Dendritic cell treated with granulocyte-macrophage colony-stimulating factor and Interleukin-4, amounts not matched to agents 40 ng/mL and 50 ng/mL, for 4 days (primary cell): ENCODE measurements at regions not wholly inside any gene's neighbourhood (a gene's known extent, or its start where the extent isn't known, plus 50 kb on each side); places are given as distances from the start of the nearest gene placed in this dataset.

ENCODE experiments used
- H3K27ac Mint-ChIP-seq: one replicate; pipeline ENCODE4 v1.8.0; 2022; ENCODE audit warnings: mild to moderate bottlenecking, mixed read lengths
- H3K27me3 Mint-ChIP-seq: one replicate; pipeline ENCODE4 v1.8.0; 2022; ENCODE audit warnings: mild to moderate bottlenecking, mixed read lengths
- H3K36me3 Mint-ChIP-seq: one replicate; pipeline ENCODE4 v1.8.0; 2022; ENCODE audit warnings: low read depth, mixed read lengths
- H3K4me1 Mint-ChIP-seq: one replicate; pipeline ENCODE4 v1.8.0; 2022; ENCODE audit warnings: low read depth, mixed read lengths
- H3K4me3 Mint-ChIP-seq: one replicate; pipeline ENCODE4 v1.8.0; 2022; ENCODE audit warnings: mild to moderate bottlenecking, moderate library complexity, mixed read lengths
- H3K9me3 Mint-ChIP-seq: one replicate; pipeline ENCODE4 v1.8.0; 2022; ENCODE audit warnings: mixed read lengths
- intact Hi-C: fragments of 100-400 bp; cut with micrococcal nuclease; formaldehyde crosslinking; loops from one replicate; pipeline ENCODE4 v1.15.0; 2022

GRCh38 chr11:11074686-11075335 lies 217.0 kb upstream of the ZBED5 start:
- H3K4me3 Mint-ChIP-seq, result no peak overlapping the region
- intact Hi-C loops, result no loop called here
- peaks cover 59% of the 10 kb centered on the region for H3K27me3 Mint-ChIP-seq
- no peaks in the 10 kb centered on the region for H3K9me3 Mint-ChIP-seq
- no peaks in the 10 kb centered on the region for H3K36me3 Mint-ChIP-seq
- H3K27ac Mint-ChIP-seq, result no peak overlapping the region
- H3K4me1 Mint-ChIP-seq, result no peaks in the 10 kb centered on the region

GRCh38 chr11:11073996-11074395 lies 216.1 kb upstream of the ZBED5 start:
- Mint-ChIP-seq H3K27ac (no peak overlapping the region), H3K36me3 (no peaks in the 10 kb centered on the region), H3K27me3 (peaks cover 53% of the 10 kb centered on the region), H3K9me3 (no peaks in the 10 kb centered on the region), H3K4me1 (no peaks in the 10 kb centered on the region), H3K4me3 (no peak overlapping the region)
- intact Hi-C loops, result no loop called here

- H3K9me3 Mint-ChIP-seq, result no peaks in the 10 kb centered on the region
- no peak overlapping the region for H3K4me3 Mint-ChIP-seq
- H3K4me1 Mint-ChIP-seq, result no peaks in the 10 kb centered on the region
- intact Hi-C loops, result no loop called here
- H3K27me3 Mint-ChIP-seq, result peaks cover 49% of the 10 kb centered on the region
- H3K36me3 Mint-ChIP-seq, result no peaks in the 10 kb centered on the region
- no peak overlapping the region for H3K27ac Mint-ChIP-seq
Measured at GRCh38 chr11:11072067-11072466, 214.2 kb upstream of the ZBED5 start.

DNA sequence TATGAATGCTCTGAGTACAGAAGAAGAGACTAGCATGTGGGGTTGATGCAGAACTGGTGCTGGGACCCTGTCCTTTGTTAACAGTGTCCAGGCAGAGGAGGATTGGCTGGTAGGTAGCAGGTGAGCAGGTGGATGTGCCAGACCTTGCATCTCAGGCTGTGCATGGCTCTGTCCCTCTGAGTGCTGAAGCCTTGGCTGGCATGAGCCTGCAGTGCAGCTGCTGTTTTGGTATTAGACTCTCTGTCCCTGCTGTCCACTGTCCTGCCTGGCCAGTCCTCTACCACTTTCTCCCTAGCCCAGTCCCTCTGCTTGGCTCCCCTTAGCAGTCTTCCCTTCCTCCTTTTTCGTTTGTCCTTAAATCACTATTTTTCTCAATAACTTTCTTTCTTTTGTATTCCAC lies 213.6 kb upstream of the ZBED5 start:
- no peaks in the 10 kb centered on the region for H3K36me3 Mint-ChIP-seq
- no peak overlapping the region for H3K27ac Mint-ChIP-seq
- intact Hi-C loops, result no loop called here

DNA sequence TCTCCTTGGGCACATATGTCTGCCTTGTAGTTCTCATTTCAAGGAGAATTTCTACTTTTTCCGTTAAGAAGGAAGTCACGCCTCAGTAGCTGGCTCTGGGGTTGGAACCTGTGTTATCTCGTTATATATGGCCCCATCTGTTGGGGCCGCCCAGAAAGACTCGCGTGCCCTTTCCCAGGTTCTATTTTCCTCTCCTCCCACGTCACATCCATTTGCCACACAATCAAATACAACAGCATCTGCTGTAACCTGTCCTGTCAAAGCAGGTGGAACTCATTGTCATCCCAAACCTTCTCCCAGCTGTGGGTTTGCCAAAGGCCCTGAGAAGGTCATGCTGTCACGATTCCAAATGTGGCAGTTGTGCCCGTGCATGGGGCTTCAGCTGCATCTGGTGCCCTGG lies 213.1 kb upstream of the ZBED5 start:
- Mint-ChIP-seq H3K9me3 (no peaks in the 10 kb centered on the region), H3K4me1 (no peaks in the 10 kb centered on the region), H3K36me3 (no peaks in the 10 kb centered on the region), H3K4me3 (no peak overlapping the region), H3K27me3 (peaks cover 49% of the 10 kb centered on the region), H3K27ac (no peak overlapping the region)
- intact Hi-C loops, result no loop called here

More for the DNA sequence above, 213.6 kb upstream of the ZBED5 start:
- no peaks in the 10 kb centered on the region for H3K9me3 Mint-ChIP-seq
- H3K27me3 Mint-ChIP-seq, result peaks cover 50% of the 10 kb centered on the region
- no peaks in the 10 kb centered on the region for H3K4me1 Mint-ChIP-seq
- no peak overlapping the region for H3K4me3 Mint-ChIP-seq

DNA sequence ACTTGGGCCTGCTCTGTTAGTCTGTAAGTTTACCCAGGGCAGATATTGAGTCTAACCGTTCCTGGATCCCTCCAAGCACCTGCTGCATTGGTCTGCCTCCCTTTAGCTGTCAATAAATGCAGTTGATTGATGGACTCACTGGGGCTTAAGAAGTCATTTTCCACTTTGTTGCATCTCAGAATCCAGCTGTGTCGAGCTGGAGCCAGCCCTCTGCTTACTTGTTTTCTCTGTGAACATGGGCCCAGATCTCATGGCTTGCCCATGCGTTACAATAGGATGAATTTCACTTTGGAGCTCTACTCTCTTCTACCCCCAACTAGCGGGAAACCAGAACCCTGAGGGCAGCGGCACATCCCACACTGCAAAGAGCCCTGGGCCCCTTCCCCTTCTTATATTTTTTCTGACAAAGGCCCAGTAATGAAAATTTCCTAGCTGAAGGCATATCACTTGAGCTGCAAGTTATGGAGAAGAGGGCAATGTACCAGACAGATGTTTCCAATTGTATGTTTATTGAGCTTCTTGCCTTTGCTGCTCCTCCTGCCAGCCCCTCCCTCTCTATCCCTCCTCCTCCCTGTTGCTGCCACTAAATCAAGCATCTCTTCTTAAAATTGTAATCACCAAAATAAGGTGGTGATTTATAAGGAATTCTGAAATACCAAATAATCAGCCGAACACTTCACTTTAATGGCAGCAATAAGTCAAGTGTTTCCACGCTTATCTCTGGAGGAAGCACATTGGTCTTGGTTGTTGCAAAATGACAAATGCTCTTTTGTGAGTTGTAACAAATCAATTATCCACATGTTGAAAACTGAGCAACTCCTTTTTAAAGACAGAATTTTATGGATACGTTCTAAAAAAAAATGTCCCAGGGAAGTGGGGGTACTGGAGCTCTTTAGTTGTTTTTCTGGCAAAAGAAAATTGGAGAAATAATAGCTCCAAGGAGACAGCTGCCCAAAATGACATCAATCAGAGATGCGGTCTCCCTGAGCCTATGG lies 212.3 kb upstream of the ZBED5 start:
- Mint-ChIP-seq H3K4me1 (no peaks in the 10 kb centered on the region), H3K27me3 (peaks cover 49% of the 10 kb centered on the region), H3K9me3 (no peaks in the 10 kb centered on the region), H3K36me3 (no peaks in the 10 kb centered on the region), H3K27ac (no peak overlapping the region), H3K4me3 (no peak overlapping the region)
- intact Hi-C loops, result no loop called here

- H3K27me3 Mint-ChIP-seq, result peaks cover 46% of the 10 kb centered on the region
- intact Hi-C loops, result no loop called here
- H3K9me3 Mint-ChIP-seq, result no peaks in the 10 kb centered on the region
- no peaks in the 10 kb centered on the region for H3K36me3 Mint-ChIP-seq
- H3K4me1 Mint-ChIP-seq, result no peaks in the 10 kb centered on the region
- H3K4me3 Mint-ChIP-seq, result no peak overlapping the region
- no peak overlapping the region for H3K27ac Mint-ChIP-seq
Measured at GRCh38 chr11:11068113-11068512, 210.3 kb upstream of the ZBED5 start.

DNA sequence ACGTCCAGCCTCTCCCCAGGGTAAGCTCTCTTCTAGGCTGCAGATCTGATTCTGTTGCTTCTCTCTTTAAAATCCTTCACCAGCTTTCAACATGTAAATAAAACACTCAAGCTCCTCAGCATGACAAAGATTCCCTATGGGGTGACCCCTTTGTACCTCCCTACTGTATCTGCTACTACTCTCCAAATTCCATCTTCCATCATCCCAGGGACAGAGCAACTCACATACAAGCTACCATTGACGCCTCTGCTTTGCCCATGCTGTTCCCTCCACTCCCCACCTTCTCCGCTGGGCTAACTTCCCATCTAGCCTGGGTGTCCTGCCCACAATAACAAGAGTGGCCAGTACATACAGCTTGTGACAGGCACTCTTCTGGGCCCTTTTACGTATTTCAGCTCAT lies 207.5 kb upstream of the ZBED5 start:
- Mint-ChIP-seq H3K4me3 (no peak overlapping the region), H3K27ac (no peak overlapping the region), H3K36me3 (no peaks in the 10 kb centered on the region), H3K4me1 (no peaks in the 10 kb centered on the region), H3K27me3 (peaks cover 38% of the 10 kb centered on the region), H3K9me3 (no peaks in the 10 kb centered on the region)
- intact Hi-C loops, result no loop called here

DNA sequence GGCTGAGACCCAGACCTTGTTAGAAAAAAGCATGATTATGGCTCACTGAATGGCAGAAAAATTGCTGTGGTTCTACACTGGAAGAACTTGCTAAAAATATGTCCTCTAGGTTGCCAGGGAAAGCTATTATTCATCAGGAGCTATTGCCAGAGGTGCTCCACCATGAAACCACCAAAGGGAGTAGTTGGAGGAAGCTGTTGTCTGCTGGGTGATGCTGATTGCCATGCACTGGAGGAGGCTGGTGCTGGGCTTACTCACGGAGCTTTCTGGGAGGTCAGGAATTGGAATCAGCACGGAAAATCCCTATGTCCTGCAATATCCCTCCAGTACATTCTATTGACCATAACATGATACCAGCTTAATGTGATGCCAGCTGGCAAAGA lies 199.6 kb upstream of the ZBED5 start:
- H3K27me3 Mint-ChIP-seq, result peaks cover 37% of the 10 kb centered on the region
- H3K27ac Mint-ChIP-seq, result no peak overlapping the region
- H3K4me1 Mint-ChIP-seq, result no peaks in the 10 kb centered on the region
- peaks cover 42% of the 10 kb centered on the region for H3K9me3 Mint-ChIP-seq
- no peaks in the 10 kb centered on the region for H3K36me3 Mint-ChIP-seq
- H3K4me3 Mint-ChIP-seq, result no peak overlapping the region
- intact Hi-C loops, result no loop called here

- Mint-ChIP-seq H3K27me3 (peaks cover 43% of the 10 kb centered on the region), H3K27ac (no peak overlapping the region), H3K4me1 (no peaks in the 10 kb centered on the region), H3K9me3 (peaks cover 47% of the 10 kb centered on the region), H3K36me3 (no peaks in the 10 kb centered on the region), H3K4me3 (no peak overlapping the region)
- intact Hi-C loops, result no loop called here
Measured at GRCh38 chr11:11056749-11057471, 199.1 kb upstream of the ZBED5 start.

DNA sequence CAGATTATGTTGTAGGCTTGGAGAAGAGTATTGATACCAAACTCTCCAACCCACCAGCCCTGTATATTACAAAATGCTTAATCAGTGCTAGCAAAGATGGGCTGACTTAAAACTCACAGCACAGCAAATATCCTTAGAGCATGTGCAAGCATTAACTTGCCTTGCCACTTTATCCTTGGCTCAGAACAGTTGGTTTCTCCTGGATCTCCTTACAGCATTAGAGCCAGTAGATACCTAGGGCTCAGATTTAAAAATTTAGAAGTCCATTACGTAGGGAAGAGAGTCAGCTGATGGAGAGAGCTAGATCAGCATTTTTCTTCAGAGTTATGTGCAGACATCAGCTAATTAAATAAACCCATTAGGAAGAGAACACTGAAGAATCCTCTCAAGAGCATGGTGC lies 198.5 kb upstream of the ZBED5 start:
- Mint-ChIP-seq H3K27ac (no peak overlapping the region), H3K27me3 (peaks cover 48% of the 10 kb centered on the region), H3K4me1 (no peaks in the 10 kb centered on the region), H3K36me3 (no peaks in the 10 kb centered on the region), H3K4me3 (no peak overlapping the region), H3K9me3 (peaks cover 47% of the 10 kb centered on the region)
- intact Hi-C loops, result no loop called here

DNA sequence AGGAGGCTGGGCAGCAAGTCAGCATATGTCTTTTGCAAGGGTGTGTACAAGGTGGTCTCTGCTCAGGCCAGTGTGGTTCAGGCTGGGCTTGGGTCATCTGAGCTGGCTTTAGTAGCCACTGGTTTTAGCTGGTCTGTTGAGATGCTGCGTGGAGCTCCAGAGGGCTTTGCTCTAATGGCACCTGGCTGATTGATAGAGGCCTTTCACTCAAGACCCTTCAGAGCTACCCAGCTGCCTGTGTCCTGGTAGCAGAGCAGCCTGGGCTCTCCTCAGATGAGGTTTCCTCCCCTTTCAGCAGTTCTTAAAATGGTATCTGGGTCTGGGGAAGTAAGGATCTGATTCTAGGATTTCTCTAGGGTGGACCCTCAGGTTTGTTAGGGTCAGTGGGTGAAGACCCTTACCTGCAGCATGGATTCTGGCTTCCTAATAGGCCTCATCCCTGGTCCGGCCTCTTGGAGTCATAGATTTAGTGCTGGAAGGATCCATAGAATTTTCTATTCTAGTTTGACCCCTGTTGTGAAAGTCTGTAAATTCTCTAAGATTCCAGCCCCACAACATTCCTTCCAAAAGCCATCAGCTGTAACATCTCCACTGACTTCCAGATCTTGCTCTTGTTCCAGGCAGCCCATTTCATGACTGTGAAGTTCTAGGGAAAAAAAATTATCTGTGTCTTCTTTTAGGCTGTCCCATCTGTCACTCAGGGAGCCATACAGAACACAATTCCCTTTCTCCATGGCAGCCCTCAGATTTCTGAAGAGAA lies 190.2 kb upstream of the ZBED5 start:
- Mint-ChIP-seq H3K27ac (no peak overlapping the region), H3K4me1 (peaks cover 8% of the 10 kb centered on the region), H3K27me3 (peaks cover 41% of the 10 kb centered on the region), H3K36me3 (no peaks in the 10 kb centered on the region), H3K9me3 (peaks cover 11% of the 10 kb centered on the region), H3K4me3 (no peak overlapping the region)
- intact Hi-C loops, result no loop called here

- H3K27me3 Mint-ChIP-seq, result peaks cover 35% of the 10 kb centered on the region
- H3K36me3 Mint-ChIP-seq, result no peaks in the 10 kb centered on the region
- H3K27ac Mint-ChIP-seq, result no peak overlapping the region
- H3K4me1 Mint-ChIP-seq, result peaks cover 8% of the 10 kb centered on the region
- intact Hi-C loops, result no loop called here
- no peak overlapping the region for H3K4me3 Mint-ChIP-seq
- H3K9me3 Mint-ChIP-seq, result no peaks in the 10 kb centered on the region
Measured at GRCh38 chr11:11046781-11047180, 188.9 kb upstream of the ZBED5 start.
